ENCODE measurements at regions not wholly inside any gene's neighbourhood (a gene's known extent, or its start where the extent isn't known, plus 50 kb on each side); places are given as distances from the start of the nearest gene placed in this dataset.
"Not testable (repeated sequence)": the region's sequence is repeated elsewhere in the genome, so short reads cannot be mapped to it uniquely, and the experiment has no call there.

- DNase-seq (ENCODE audit: low spot score in 2 of 2); H3K36me3 ChIP-seq; H3K4me3 ChIP-seq; H3K4me1 ChIP-seq; H3K27ac ChIP-seq; H3K27me3 ChIP-seq; H3K9me3 ChIP-seq: not testable (repeated sequence)
- WGBS, 2 donors: 43 to 69% methylated on average over 7 of the region's 7 CpGs
These were observed 185.9 kb upstream of the ZNF644 start for GRCh38 chr1:91207691-91208090.

GRCh38 chr1:91204150-91204549 lies 182.3 kb upstream of the ZNF644 start:
- H3K36me3 ChIP-seq; H3K27me3 ChIP-seq; H3K9me3 ChIP-seq; DNase-seq (ENCODE audit: low spot score in 2 of 2); H3K27ac ChIP-seq; H3K4me3 ChIP-seq; H3K4me1 ChIP-seq: not testable (repeated sequence)
- WGBS, 2 donors: 96 to 99% methylated on average over 9 of the region's 9 CpGs

- WGBS, 2 donors: 47 to 49% methylated on average over 1 of the region's 1 CpG
- TF ChIP-seq POLR2A (IDR thresholded peaks at IDR 0.05) (no peak), CTCF (IDR thresholded peaks at IDR 0.05) (no peak), EP300 (IDR thresholded peaks at IDR 0.05) (no peak)
- Histone ChIP-seq H3K4me1 (no peaks in the 10 kb centered on the region), H3K9me3 (no peaks in the 10 kb centered on the region), H3K27ac (no peak overlapping the region), H3K27me3 (no peaks in the 10 kb centered on the region), H3K4me3 (no peak overlapping the region), H3K36me3 (no peaks in the 10 kb centered on the region)
- DNase-seq (ENCODE audit: low spot score in 2 of 2): no peak
These were observed 179.9 kb upstream of the ZNF644 start for GRCh38 chr1:91201694-91202093.

- Histone ChIP-seq H3K9me3 (no peaks in the 10 kb centered on the region), H3K27ac (no peak overlapping the region), H3K36me3 (no peaks in the 10 kb centered on the region), H3K4me3 (no peak overlapping the region), H3K27me3 (no peaks in the 10 kb centered on the region), H3K4me1 (no peaks in the 10 kb centered on the region)
- TF ChIP-seq EP300 (IDR thresholded peaks at IDR 0.05): no peak
- TF ChIP-seq CTCF (IDR thresholded peaks at IDR 0.05): no peak
- TF ChIP-seq POLR2A (IDR thresholded peaks at IDR 0.05): no peak
- WGBS, 2 donors: 48 to 50% methylated on average over 3 of the region's 3 CpGs
- DNase-seq (ENCODE audit: low spot score in 2 of 2): no peak
These were observed 179.3 kb upstream of the ZNF644 start for GRCh38 chr1:91201176-91201575.

- TF ChIP-seq CTCF (IDR thresholded peaks at IDR 0.05): no peak
- no peak for TF ChIP-seq POLR2A (IDR thresholded peaks at IDR 0.05)
- TF ChIP-seq EP300 (IDR thresholded peaks at IDR 0.05): no peak
- DNase-seq (ENCODE audit: low spot score in 2 of 2): no peak
- H3K27ac ChIP-seq: no peak overlapping the region
- H3K4me3 ChIP-seq: no peak overlapping the region
- WGBS, 2 donors: 60 to 61% methylated on average over 5 of the region's 5 CpGs
- no peaks in the 10 kb centered on the region for H3K9me3 ChIP-seq
- no peaks in the 10 kb centered on the region for H3K27me3 ChIP-seq
- no peaks in the 10 kb centered on the region for H3K4me1 ChIP-seq
- H3K36me3 ChIP-seq: no peaks in the 10 kb centered on the region
These were observed 178.8 kb upstream of the ZNF644 start for GRCh38 chr1:91200675-91201074.

- H3K4me3 ChIP-seq: no peak overlapping the region
- H3K36me3 ChIP-seq: no peaks in the 10 kb centered on the region
- no peaks in the 10 kb centered on the region for H3K27me3 ChIP-seq
- TF ChIP-seq EP300 (IDR thresholded peaks at IDR 0.05) (no peak), CTCF (IDR thresholded peaks at IDR 0.05) (no peak), POLR2A (IDR thresholded peaks at IDR 0.05) (no peak)
- no peak overlapping the region for H3K27ac ChIP-seq
- WGBS, 2 donors: 65 to 70% methylated on average over 6 of the region's 6 CpGs
- DNase-seq (ENCODE audit: low spot score in 2 of 2): no peak
- no peaks in the 10 kb centered on the region for H3K9me3 ChIP-seq
- H3K4me1 ChIP-seq: no peaks in the 10 kb centered on the region
These were observed 178.2 kb upstream of the ZNF644 start for GRCh38 chr1:91199988-91200387.
